HG03469 (cell line): ENCODE measurements at regions not wholly inside any gene's neighbourhood (a gene's known extent, or its start where the extent isn't known, plus 50 kb on each side); places are given as distances from the start of the nearest gene placed in this dataset.
"Not testable (repeated sequence)": the region's sequence is repeated elsewhere in the genome, so short reads cannot be mapped to it uniquely, and the experiment has no call there.

Experiments
- ATAC-seq: cut with Tn5 transposase; IDR thresholded peaks from one replicate; pipeline ENCODE4 v1.9.1; 2021; ENCODE audit warnings: mild to moderate bottlenecking, moderate library complexity, moderate number of reproducible peaks; ENCODE audit not compliant: unreplicated experiment

DNA sequence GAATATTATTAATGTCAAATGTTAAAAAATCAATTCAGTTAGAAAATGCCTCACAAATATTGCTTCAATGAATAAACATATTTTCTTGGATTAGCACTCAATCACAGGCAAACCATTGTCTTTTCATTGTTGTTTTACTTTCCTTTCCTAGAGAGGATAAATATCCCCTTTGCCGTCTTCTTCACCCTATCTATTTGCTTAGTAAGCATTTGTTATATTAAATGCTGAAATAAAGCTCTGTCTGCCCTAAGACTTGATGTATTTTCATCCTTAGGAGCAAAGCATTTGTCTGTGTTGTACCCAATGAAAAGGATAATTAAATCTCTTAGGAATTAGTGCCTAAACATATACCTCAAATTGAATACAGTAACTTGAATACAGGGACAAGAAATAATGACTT is 1071.2 kb upstream of the GYPC start:
- no peak for ATAC-seq

DNA sequence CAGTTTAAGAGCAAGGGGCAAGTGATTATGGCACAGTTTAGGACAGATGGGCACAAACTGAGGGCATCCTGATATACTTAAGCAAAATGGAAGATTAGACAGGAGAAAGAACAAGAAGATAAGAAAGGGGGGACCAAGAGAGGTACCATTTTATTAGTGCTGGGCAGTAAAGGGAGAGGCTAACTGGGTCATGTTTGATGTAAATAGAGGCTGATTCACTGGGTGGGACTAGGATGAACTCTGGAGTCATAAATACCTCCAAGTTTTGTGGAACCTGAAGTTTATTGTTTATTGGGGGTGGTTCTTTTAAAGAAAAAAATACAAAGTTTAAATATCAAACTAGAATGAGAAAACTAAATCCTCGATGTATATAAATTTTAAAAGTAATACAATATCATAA is 1067.2 kb upstream of the GYPC start:
- no peak for ATAC-seq

DNA sequence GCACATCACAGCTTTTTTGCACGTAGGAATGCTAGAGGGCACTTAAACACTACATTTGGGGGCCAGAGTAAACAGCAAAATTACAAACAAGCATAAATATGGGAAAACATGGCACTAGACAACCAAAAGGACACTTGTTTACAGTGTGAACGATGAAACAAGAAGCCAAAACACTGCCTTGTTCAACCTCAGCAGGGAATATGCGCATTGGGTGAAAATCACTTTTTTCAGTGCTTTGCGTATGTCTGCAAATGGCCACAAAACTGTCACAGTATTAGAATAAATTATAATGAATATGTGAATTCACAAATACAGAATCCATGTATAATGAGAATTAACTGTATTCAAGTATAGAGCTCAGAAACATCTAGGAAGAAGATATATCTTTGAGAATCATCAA is 1064.0 kb upstream of the GYPC start:
- ATAC-seq = no peak

DNA sequence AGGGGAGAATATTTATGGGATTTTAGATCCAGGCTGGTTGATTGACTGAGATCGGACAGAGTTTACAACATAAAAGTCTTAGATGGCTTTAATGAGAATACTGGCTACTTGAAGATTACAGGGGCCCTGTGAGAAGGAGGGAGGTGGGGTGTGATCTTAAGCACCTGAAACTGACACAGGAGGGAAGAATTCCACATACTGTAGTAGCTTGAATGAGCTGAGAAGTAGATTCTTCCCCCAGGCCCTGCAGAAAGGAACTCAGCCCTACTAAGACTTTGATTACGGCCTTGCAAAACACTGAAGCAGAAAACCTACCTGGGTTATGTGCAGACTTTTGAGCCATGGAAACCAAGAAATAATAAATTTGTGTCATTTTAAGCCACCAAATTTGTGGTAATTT is 1062.9 kb upstream of the GYPC start:
- no peak for ATAC-seq

- no peak for ATAC-seq
These were observed 1059.3 kb upstream of the GYPC start for GRCh38 chr2:125596612-125597011.

DNA sequence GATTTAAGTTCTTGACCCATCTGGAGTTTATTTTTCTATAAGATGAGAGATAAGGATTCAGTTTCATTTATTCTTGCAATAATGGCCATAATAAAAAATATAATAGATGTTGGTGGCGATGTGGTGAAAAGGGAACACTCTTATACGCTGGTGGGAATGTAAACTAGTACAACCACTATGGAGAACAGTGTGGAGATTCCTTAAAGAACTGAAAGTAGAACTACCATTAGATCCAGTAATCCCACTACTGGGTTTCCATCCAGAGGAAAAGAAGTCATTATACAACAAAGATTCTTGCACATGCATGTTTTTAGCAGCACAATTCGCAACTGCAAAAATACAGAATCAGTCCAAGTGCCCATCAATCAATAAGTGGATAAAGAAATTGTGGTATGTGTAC is 1040.5 kb upstream of the GYPC start:
- no peak for ATAC-seq

DNA sequence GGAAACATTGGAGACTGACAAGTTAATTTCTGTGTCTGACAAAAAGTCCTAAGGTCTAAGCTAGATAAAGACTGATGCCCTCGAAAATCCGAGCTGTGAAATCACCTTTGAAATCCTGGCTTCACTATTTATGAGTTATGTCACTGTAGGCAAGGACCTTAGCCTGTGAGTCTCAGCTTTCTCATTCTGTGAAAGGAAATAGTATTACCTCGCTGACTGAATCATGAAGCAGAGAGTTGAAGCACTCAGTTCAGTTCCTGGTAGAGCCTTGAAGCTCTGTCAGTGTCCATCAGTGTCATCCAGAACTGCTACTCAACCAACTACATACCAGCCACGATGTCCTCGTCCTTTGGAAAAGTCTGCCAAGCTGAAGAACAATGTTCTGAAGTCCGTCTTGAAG is 1025.6 kb upstream of the GYPC start:
- no peak for ATAC-seq

- no peak for ATAC-seq
These were observed 1021.3 kb upstream of the GYPC start for GRCh38 chr2:125634662-125635061.

DNA sequence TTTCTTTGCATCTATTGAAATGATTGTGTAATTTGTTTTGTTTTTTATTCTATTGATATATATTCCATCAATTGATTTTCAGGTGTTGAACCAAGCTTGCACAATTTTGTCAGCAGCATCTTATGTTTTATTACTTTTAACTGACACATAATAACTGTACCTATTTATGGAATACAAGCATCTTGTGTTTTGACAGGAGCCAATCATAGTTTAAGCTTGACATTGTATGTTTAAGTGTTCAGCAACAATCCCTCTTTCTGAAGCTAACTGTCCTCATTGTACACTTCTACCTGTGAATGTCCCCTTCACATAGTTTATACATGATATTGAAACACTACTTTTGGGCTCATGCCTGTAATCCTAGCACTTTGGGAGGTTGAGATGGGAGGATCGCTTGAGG is 1017.6 kb upstream of the GYPC start:
- ATAC-seq = no peak

- no peak for ATAC-seq
These were observed 1013.9 kb upstream of the GYPC start for GRCh38 chr2:125642032-125642431.

- ATAC-seq = no peak
These were observed 1012.8 kb upstream of the GYPC start for GRCh38 chr2:125643128-125643527.

GRCh38 chr2:125643585-125643984 is 1012.4 kb upstream of the GYPC start:
- ATAC-seq = no peak

DNA sequence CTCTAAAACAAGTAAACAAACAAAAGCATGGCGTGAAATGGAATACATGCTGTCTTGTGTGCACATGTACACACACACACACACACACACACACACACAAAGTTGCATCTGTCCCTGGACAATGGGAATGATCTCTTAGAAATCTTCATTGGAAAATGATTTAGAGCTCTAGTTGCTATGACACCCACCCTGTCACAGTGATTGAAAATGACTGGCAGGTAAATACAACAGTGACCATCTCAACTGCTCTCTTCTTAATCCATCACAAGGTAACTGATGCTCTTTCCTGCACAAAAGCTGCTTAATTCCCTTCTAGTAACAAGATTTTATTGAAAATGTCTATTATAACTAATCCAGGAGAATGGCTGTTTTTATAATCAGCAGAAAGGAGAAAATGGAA is 1011.7 kb upstream of the GYPC start:
- no peak for ATAC-seq

DNA sequence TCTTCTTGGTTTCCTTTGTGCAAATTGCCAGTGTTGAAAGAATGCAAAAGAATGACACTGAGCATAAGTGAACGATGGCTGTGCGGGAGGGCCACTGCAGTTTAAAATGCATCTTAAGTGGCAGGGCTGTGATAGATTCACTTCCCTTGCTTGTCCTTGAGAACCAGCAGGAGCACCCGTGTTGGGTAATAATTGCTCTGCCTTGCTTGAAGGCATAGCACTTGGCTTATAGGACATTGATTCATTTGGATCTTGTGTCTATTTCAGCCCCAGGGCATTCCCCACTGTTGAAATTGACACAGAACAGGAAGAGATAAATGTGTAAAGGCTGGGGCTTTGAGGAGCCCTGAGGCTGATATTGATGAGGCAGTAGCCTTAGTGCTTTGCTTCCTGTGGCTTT is 1003.7 kb upstream of the GYPC start:
- no peak for ATAC-seq

DNA sequence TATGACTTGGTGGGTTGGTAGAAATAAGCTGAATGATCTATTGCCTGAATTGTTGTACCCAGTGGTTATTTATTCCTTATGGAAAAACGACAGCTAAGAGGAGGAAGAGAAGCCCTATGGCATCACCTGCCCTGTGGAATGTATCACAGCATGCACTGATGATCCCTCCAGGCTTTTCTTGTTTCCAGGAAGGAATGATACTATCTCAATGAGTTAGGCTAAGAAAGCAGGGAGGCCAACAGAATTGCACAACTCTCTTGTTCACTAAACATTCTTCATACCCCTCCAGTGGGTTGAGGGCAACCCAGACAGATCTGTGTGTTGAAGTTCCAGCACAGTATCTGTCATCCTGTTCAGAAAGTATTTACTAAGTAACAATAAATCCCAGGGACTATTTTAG is 1001.7 kb upstream of the GYPC start:
- no peak for ATAC-seq

DNA sequence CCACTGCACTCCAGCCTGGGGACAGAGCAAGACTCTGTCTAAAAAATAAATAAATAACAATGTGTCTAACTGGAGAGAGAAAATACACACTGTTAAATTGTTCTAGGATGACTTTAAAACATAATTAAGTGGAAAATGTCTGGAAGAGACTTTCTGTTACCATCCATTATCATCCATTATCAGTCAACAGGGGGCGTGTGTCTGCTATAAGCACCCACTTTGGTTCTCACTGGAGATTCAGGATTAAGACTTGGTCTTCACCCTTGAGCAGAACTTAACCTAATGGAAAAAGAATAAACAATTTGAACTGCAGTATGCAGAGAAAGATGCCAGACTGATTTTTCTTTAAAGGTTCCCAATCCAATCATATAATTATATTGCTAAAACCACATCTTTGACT is 999.8 kb upstream of the GYPC start:
- ATAC-seq = no peak

DNA sequence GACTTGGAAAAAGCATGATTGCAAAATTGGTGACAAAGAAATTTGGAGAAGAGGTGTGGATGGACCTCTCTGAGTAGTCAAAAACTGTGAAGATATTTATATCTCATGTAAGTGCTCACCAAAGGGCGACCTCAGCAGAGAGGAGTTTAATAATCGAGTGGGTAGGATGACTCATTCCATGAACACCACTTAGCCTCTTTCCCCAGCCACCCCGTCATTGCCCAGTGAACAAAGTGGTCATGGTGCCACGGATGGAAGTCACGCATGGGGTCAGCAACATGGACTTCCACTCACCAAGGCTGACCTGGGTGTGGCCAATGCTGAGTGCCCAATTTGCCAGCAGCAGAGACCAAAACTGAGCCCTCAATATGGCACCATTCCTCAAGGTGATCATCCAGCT is 997.4 kb upstream of the GYPC start:
- ATAC-seq = no peak

DNA sequence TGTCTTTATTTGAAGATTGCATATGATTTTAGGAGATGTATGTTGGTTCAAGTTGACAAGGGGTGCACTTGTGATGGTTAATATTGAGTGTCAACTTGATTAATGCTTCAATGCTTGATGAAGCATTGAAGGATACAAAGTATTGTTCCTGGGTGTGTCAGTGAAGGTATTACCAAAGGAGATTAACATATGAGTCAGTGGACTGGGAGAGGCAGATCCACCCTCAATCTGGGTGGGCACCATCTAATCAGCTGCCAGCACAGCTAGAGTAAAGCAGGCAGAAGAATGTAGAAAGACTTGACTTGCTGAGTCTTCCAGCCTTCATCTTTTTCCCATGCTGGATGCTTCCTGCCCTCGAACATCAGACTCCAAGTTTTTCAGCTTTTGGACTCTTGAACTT is 995.6 kb upstream of the GYPC start:
- not testable (repeated sequence) for ATAC-seq

- ATAC-seq = no peak
These were observed 988.3 kb upstream of the GYPC start for GRCh38 chr2:125667630-125668029.

GRCh38 chr2:125679903-125680302 is 976.1 kb upstream of the GYPC start:
- ATAC-seq = no peak

DNA sequence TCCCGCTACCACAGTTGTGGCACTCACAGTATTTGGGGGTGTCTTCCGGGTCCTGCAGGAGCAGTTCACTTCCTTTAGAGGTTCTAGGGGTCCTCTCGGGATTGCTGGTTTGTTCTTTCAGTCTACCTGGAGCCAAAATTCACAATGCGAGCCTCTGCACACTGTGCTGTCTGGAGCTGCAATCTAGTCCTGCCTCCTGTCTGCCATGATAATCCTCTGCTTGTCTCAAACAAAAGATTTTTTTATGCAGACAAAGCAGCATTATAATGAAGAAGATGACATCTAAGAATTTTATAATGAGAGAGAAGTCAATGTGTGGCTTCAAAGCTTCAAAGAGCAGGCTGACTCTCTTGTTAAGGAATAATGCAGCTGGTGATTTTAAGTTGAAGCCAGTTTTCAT is 975.1 kb upstream of the GYPC start:
- ATAC-seq = no peak

GRCh38 chr2:125681576-125681975 is 974.4 kb upstream of the GYPC start:
- no peak for ATAC-seq

DNA sequence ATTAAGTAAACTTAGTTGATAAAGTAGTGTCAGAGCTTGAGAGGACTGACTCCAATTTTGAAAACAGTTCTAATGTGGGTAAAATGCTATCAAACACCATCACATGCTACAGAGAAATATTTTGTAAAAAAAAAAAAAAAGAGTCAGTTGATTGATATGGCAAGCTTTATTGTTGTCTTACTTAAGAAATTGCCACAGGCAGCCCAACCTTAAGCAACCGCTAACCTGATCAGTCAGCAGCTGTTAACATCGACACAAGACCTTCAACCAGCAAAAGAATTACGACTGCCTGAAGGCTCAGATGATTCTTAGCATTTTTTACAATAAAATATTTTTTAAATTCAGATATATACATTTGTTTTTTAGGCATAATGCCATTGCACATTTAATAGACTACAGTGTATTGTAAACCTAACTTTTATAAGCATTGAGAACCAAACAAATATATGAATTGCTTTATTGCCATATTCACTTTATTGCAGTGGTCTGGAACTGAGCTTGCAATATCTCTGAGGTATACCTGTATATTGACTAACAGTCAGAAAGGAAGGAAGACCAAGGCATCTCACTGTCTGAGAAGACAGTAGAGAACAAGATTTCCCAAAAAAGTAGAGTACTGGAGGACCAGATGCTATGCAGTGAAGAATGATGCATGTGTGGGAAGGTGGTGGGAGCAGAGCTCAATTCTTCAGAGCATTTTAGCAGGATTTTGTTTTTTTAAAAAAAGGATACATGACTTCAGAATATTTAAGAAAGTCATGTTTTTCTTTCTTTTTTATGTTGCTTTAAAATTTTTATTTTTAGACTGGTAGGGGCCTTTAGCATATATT is 973.8 kb upstream of the GYPC start:
- no peak for ATAC-seq
